Neural progenitor cell (in vitro differentiated cells): ENCODE measurements at regions not wholly inside any gene's neighbourhood (a gene's known extent, or its start where the extent isn't known, plus 50 kb on each side); places are given as distances from the start of the nearest gene placed in this dataset.

ENCODE experiments used
- DNase-seq: peaks from one replicate; pipeline ENCODE4 v3.0.0-alpha.2; 2016; ENCODE audit warnings: low spot score
- H2AFZ ChIP-seq: fragments of 200-600 bp; sonication (generic); replicated peaks from 2 replicates; pipeline ENCODE4 v1.6.1; 2016; ENCODE audit warnings: antibody characterized with exemption
- H3F3A ChIP-seq: fragments of 200-600 bp; sonication (generic); 2 replicates; pipeline ENCODE4 v1.6.1; 2016; ENCODE audit warnings: antibody characterized with exemption, low read depth
- H3K27ac ChIP-seq: fragments of 200-600 bp; sonication (generic); 2 replicates; pipeline ENCODE4 v1.5.1; 2016; ENCODE audit warnings: mild to moderate bottlenecking
- H3K27me3 ChIP-seq: fragments of 200-600 bp; sonication (generic); 2 replicates; pipeline ENCODE4 v1.6.1; 2016; ENCODE audit warnings: mild to moderate bottlenecking, moderate library complexity
- H3K36me3 ChIP-seq: fragments of 200-600 bp; sonication (generic); 2 replicates; pipeline ENCODE4 v1.5.1; 2016
- H3K4me1 ChIP-seq: fragments of 200-600 bp; sonication (generic); 2 replicates; pipeline ENCODE4 v1.6.1; 2016; ENCODE audit warnings: mixed run types
- H3K4me2 ChIP-seq: fragments of 200-600 bp; sonication (generic); 2 replicates; pipeline ENCODE4 v1.6.1; 2016
- H3K4me3 ChIP-seq: fragments of 200-600 bp; sonication (generic); 2 replicates; pipeline ENCODE4 v1.5.1; 2016
- H3K79me2 ChIP-seq: fragments of 200-600 bp; sonication (generic); 2 replicates; pipeline ENCODE4 v1.6.1; 2016; ENCODE audit warnings: low read depth
- H3K9ac ChIP-seq: fragments of 200-600 bp; sonication (generic); 2 replicates; pipeline ENCODE4 v1.6.1; 2016
- H3K9me3 ChIP-seq: fragments of 200-600 bp; sonication (generic); 2 replicates; pipeline ENCODE4 v1.5.1; 2016; ENCODE audit warnings: low read depth
- H4K20me1 ChIP-seq: fragments of 200-600 bp; sonication (generic); 2 replicates; pipeline ENCODE4 v1.6.1; 2016; ENCODE audit warnings: low read depth
- H3K27ac Mint-ChIP-seq: 3 replicates; pipeline ENCODE4 v1.8.0; 2021; ENCODE audit warnings: mixed read lengths
- H3K27me3 Mint-ChIP-seq: 2 replicates; pipeline ENCODE4 v1.8.0; 2022; ENCODE audit warnings: low read depth, mild to moderate bottlenecking, inconsistent platforms, moderate library complexity, mixed read lengths; ENCODE audit not compliant: insufficient read depth
- H3K36me3 Mint-ChIP-seq: 3 replicates; pipeline ENCODE4 v1.8.0; 2021; ENCODE audit warnings: mixed read lengths
- H3K4me1 Mint-ChIP-seq: 3 replicates; pipeline ENCODE4 v1.8.0; 2021; ENCODE audit warnings: mixed read lengths
- H3K4me3 Mint-ChIP-seq: 3 replicates; pipeline ENCODE4 v1.8.0; 2021; ENCODE audit warnings: mild to moderate bottlenecking, moderate library complexity, mixed read lengths
- H3K9me3 Mint-ChIP-seq: 3 replicates; pipeline ENCODE4 v1.8.0; 2020; ENCODE audit warnings: mixed read lengths
- EZH2 ChIP-seq: fragments of 200-600 bp; sonication (generic); IDR thresholded peaks from 2 replicates; pipeline ENCODE4 v1.6.1; 2017; ENCODE audit warnings: antibody characterized with exemption, mild to moderate bottlenecking, moderate library complexity
- EZH2phosphoT487 ChIP-seq: fragments of 200-600 bp; sonication (generic); IDR thresholded peaks from 2 replicates; pipeline ENCODE4 v1.6.1; 2017; ENCODE audit warnings: antibody characterized with exemption
- TF ChIP-seq, protein P1 (sequence below): fragments of 200-600 bp; sonication (generic); IDR thresholded peaks from 2 replicates; pipeline ENCODE4 v1.5.1; 2017; ENCODE audit warnings: antibody characterized with exemption, mild to moderate bottlenecking

DNA sequence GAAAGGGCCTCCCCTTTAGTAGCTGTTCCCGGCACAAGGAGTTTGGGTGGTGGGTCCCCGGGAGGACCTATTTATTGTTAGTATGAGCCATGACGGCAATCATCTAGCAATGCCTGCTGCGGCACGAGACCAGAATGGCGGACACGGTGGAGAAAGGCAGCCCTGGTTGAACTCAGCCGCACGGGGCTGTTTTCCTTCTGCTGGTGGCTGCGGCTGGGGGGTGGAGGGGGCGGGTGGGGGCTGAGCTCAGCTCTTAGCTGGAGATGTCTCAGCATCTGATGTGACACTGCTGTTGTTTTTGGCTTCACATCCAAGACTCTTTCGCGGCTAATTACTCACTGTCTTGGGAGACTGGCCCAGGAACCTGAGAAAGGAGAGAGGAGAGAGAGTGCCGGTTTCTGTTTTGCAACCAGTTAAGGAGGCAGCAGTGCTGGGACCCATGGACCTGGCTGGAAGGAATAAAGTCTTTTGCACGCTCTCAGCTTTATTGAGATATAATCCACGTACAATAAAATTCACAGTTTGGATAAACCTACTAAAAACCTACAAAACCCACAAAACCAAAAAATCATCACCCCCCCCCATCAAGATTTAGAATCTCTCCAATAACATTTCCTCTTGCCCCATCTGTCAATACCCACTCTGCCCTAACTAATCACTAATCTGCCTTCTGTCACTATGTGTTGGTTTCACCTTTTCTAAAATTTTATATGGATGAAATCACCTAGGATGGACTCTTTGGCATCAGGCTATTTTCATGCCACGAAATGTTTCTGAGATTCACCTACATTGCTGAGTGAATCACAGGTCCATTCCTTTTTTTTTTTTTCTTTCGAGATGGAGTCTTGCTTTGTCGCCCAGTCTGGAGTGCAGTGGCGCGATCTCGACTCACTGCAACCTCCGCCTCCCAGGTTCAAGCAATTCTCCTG, 81.8 kb upstream of the NEURL1B start:
- TF ChIP-seq, protein P1, sequence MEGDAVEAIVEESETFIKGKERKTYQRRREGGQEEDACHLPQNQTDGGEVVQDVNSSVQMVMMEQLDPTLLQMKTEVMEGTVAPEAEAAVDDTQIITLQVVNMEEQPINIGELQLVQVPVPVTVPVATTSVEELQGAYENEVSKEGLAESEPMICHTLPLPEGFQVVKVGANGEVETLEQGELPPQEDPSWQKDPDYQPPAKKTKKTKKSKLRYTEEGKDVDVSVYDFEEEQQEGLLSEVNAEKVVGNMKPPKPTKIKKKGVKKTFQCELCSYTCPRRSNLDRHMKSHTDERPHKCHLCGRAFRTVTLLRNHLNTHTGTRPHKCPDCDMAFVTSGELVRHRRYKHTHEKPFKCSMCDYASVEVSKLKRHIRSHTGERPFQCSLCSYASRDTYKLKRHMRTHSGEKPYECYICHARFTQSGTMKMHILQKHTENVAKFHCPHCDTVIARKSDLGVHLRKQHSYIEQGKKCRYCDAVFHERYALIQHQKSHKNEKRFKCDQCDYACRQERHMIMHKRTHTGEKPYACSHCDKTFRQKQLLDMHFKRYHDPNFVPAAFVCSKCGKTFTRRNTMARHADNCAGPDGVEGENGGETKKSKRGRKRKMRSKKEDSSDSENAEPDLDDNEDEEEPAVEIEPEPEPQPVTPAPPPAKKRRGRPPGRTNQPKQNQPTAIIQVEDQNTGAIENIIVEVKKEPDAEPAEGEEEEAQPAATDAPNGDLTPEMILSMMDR, result no peak
- TF ChIP-seq EZH2, result no peak
- TF ChIP-seq EZH2phosphoT487, result no peak
- no peak overlapping the region for H2AFZ ChIP-seq
- Mint-ChIP-seq H3K36me3 (no peaks in the 10 kb centered on the region), H3K9me3 (no peaks in the 10 kb centered on the region), H3K4me3 (no peak overlapping the region), H3K4me1 (peaks cover 52% of the 10 kb centered on the region), H3K27ac (peak overlapping the region; percentile 0), H3K27me3 (peaks cover 7% of the 10 kb centered on the region)
- no peaks in the 10 kb centered on the region for H3K9me3 ChIP-seq
- H3K4me1 ChIP-seq, result peaks cover 32% of the 10 kb centered on the region
- H3K27me3 ChIP-seq, result no peaks in the 10 kb centered on the region
- no peaks in the 10 kb centered on the region for H4K20me1 ChIP-seq
- H3K36me3 ChIP-seq, result no peaks in the 10 kb centered on the region
- DNase-seq, result no peak
- no peaks in the 10 kb centered on the region for H3K79me2 ChIP-seq
- no peak overlapping the region for H3K4me3 ChIP-seq
- no peak overlapping the region for H3K9ac ChIP-seq
- no peak overlapping the region for H3K4me2 ChIP-seq
- H3K27ac ChIP-seq, result no peak overlapping the region
- peaks cover 6% of the 10 kb centered on the region for H3F3A ChIP-seq

DNA sequence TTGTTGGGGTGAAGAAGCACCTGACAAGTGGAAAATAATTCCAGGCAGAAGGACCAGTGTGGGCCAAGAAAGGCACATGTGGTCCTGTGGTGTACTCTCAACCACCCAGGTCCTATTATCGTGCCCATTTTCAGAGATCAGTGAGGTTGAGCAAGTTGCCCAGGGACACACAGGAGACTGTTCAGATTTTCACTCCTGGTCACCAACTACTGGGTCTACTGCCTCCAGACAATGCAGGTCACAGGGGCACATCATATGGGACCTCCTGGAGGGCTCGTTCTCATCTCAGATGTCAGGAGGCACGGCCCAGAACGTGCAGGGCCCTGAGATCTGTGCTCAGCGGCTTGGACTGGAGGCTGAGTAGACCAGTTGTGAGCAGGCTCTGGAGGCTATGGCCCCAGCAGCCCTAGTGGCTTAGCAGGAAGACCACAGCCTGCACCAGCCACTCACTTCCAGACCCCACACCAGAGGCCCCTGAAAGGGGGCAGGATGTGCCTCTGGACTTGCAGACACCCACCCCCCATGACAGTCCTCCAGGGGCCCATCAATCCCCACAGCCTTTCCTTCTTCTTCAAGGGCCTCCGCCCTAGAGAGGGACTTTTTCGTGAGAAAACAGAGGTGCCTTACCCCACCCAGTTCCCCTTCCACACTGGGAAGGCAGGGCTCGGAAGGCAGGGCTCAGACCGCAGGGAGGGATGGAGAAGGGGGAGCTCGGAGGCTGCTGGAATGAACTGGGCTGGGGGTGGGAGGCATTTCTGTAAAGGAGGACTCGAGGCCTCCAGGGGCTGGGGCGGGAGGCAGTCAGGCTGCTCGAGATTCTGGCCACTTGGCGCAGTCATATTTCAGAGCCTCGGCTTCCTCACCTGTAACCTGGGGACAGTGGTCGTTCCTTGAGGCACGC, 82.7 kb upstream of the NEURL1B start:
- Mint-ChIP-seq H3K9me3 (no peaks in the 10 kb centered on the region), H3K27ac (peak overlapping the region; percentile 89), H3K4me1 (peaks cover 52% of the 10 kb centered on the region), H3K36me3 (no peaks in the 10 kb centered on the region), H3K4me3 (no peak overlapping the region), H3K27me3 (peaks cover 7% of the 10 kb centered on the region)
- Histone ChIP-seq H3K4me1 (peaks cover 38% of the 10 kb centered on the region), H3K79me2 (no peaks in the 10 kb centered on the region), H3K4me2 (no peak overlapping the region), H3K27me3 (no peaks in the 10 kb centered on the region), H3K36me3 (no peaks in the 10 kb centered on the region), H3K4me3 (no peak overlapping the region), H3K9me3 (no peaks in the 10 kb centered on the region), H4K20me1 (no peaks in the 10 kb centered on the region), H2AFZ (no peak overlapping the region), H3K27ac (no peak overlapping the region), H3F3A (peaks cover 6% of the 10 kb centered on the region), H3K9ac (no peak overlapping the region)
- DNase-seq, result no peak
- TF ChIP-seq EZH2 (no peak), EZH2phosphoT487 (no peak)
- TF ChIP-seq, protein P1, result no peak

DNA sequence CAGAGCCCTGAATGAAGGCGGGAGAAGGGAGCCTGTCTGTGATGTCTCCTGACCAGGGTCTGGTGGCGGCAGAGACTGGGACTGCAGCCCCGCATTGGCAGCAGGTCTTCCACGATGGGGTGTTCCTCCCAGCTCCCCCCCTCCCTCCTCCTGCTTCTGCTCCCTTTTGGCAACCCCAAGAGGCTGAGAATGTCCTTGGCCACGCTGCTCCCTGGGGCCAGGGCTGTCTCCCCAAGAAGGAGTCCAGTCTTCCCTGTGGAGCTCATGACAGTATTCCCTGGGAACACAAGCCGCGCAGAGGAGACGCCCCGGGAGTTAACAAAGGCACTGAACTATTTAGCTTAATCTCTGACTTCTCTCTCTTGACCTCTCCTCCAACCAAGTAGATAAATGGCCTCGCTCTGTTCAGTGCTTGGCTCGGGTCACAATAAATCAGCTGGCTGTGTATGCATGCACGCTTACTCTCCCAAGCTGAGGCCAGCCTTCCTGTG, 84.0 kb upstream of the NEURL1B start:
- Histone ChIP-seq H3K4me1 (peaks cover 38% of the 10 kb centered on the region), H3K36me3 (no peaks in the 10 kb centered on the region), H3K79me2 (no peaks in the 10 kb centered on the region), H3K9me3 (no peaks in the 10 kb centered on the region), H3K27ac (no peak overlapping the region), H3K9ac (no peak overlapping the region), H3K4me3 (no peak overlapping the region), H3K4me2 (peak overlapping the region; percentile 56), H4K20me1 (no peaks in the 10 kb centered on the region), H2AFZ (no peak overlapping the region), H3F3A (peaks cover 6% of the 10 kb centered on the region), H3K27me3 (no peaks in the 10 kb centered on the region)
- H3K4me3 Mint-ChIP-seq, result peak overlapping the region; percentile 43
- peaks cover 2% of the 10 kb centered on the region for H3K9me3 Mint-ChIP-seq
- H3K4me1 Mint-ChIP-seq, result peaks cover 52% of the 10 kb centered on the region
- peak overlapping the region; percentile 89 for H3K27ac Mint-ChIP-seq
- no peaks in the 10 kb centered on the region for H3K36me3 Mint-ChIP-seq
- DNase-seq, result peak; percentile 69
- TF ChIP-seq EZH2 (no peak), EZH2phosphoT487 (no peak)
- TF ChIP-seq, protein P1, result no peak
- peaks cover 13% of the 10 kb centered on the region for H3K27me3 Mint-ChIP-seq
